Endothelial cell of umbilical vein (primary cell): ENCODE measurements at regions not wholly inside any gene's neighbourhood (a gene's known extent, or its start where the extent isn't known, plus 50 kb on each side); places are given as distances from the start of the nearest gene placed in this dataset.

ENCODE experiments used
- BruUV-seq: library from RNA; stranded (reverse); fragments of 400-500 nt; replicated peaks from 2 replicates; lab custom pipeline; 2021; lab: Mats Ljungman, UMichigan
- CTCF ChIA-PET: fragments of 300-600, 350-600 bp; sonication (Branson Sonifier 250); formaldehyde crosslinking; loops from one replicate; lab custom pipeline; 2021; ENCODE audit warnings: antibody characterized with exemption, inconsistent platforms; lab: Charles Lee
- POLR2A ChIA-PET: fragments of 300-600, 350-600 bp; sonication (Branson Sonifier 250); formaldehyde crosslinking; loops from one replicate; lab custom pipeline; 2021; ENCODE audit warnings: antibody characterized with exemption, inconsistent platforms; lab: Charles Lee
- DNase-seq: peaks from one replicate; pipeline ENCODE4 v3.0.0-alpha.2; 2011; ENCODE audit warnings: low read depth, low spot score
- FAIRE-seq: peaks from 2 replicates; lab custom pipeline; 2011; peaks lifted over from hg19 to GRCh38; lab: Jason Lieb, UNC
- H2AFZ ChIP-seq: 2 replicates; pipeline ENCODE4 v1.6.0; 2012; ENCODE audit warnings: low read depth, low read length, control low read depth, inconsistent platforms
- H3K27ac ChIP-seq: 2 replicates; pipeline ENCODE4 v1.5.1; 2011; ENCODE audit warnings: low read depth, mild to moderate bottlenecking, control low read depth, low read length, moderate library complexity; ENCODE audit not compliant: insufficient read depth
- H3K27me3 ChIP-seq, 2 experiments: 2 replicates each; pipeline versions ENCODE4 v1.6.0 to v1.6.1; 2011; ENCODE audit warnings: low read length in 2 of 2, mixed read lengths in 1 of 2; ENCODE audit not compliant: control insufficient read depth in 2 of 2, insufficient read depth in 2 of 2
- H3K36me3 ChIP-seq, 2 experiments: 2 replicates in 1 of 2; 3 replicates in 1 of 2; pipeline ENCODE4 v1.5.1; 2011; ENCODE audit warnings: low read length in 2 of 2, mild to moderate bottlenecking in 1 of 2, moderate library complexity in 1 of 2; ENCODE audit not compliant: control insufficient read depth in 2 of 2, insufficient read depth in 2 of 2; ENCODE audit errors: extremely low read depth in 1 of 2
- H3K4me1 ChIP-seq: 3 replicates; pipeline ENCODE4 v1.5.1; 2011; ENCODE audit warnings: mild to moderate bottlenecking, low read length; ENCODE audit not compliant: control insufficient read depth, insufficient read depth; ENCODE audit errors: extremely low read depth
- H3K4me2 ChIP-seq: 2 replicates; pipeline ENCODE4 v1.6.1; 2011; ENCODE audit warnings: low read length, control low read depth, mixed read lengths; ENCODE audit not compliant: insufficient read depth
- H3K4me3 ChIP-seq, 3 experiments: fragments of 200-600 bp in 1 of 3; sonication (generic), shearing (Covaris generic) in 1 of 3; replicated peaks in 1 of 3; 2 replicates each; pipeline ENCODE4 v1.5.1; 2011 to 2016; ENCODE audit warnings: control low read depth in 3 of 3, low read length in 3 of 3, mild to moderate bottlenecking in 2 of 3, inconsistent platforms in 1 of 3, low read depth in 1 of 3, moderate library complexity in 1 of 3; ENCODE audit not compliant: insufficient read depth in 1 of 3
- H3K79me2 ChIP-seq: 2 replicates; pipeline ENCODE4 v1.6.0; 2012; ENCODE audit warnings: low read length, inconsistent platforms; ENCODE audit not compliant: control insufficient read depth, insufficient read depth
- H3K9ac ChIP-seq: replicated peaks from 2 replicates; pipeline ENCODE3; 2011; ENCODE audit warnings: low read length, control low read depth; ENCODE audit not compliant: insufficient read depth; ENCODE audit errors: extremely low read depth
- H3K9me1 ChIP-seq: replicated peaks from 3 replicates; pipeline ENCODE4 v1.6.0; 2011; ENCODE audit warnings: mild to moderate bottlenecking, low read length; ENCODE audit not compliant: control insufficient read depth, insufficient read depth; ENCODE audit errors: extremely low read depth
- H3K9me3 ChIP-seq: replicated peaks from 2 replicates; pipeline ENCODE4 v1.5.1; 2012; ENCODE audit warnings: low read length, inconsistent platforms; ENCODE audit not compliant: control insufficient read depth, insufficient read depth
- H4K20me1 ChIP-seq: replicated peaks from 2 replicates; pipeline ENCODE3; 2011; ENCODE audit warnings: mild to moderate bottlenecking, low read length; ENCODE audit not compliant: control insufficient read depth, insufficient read depth; ENCODE audit errors: extremely low read depth
- EZH2 ChIP-seq: IDR thresholded peaks from 2 replicates; pipeline ENCODE4 v1.6.1; 2012; ENCODE audit warnings: borderline replicate concordance, low read depth, mild to moderate bottlenecking, moderate library complexity, low read length, inconsistent platforms; ENCODE audit not compliant: severe bottlenecking
- FOS ChIP-seq: IDR thresholded peaks from 2 replicates; pipeline ENCODE4 v1.6.1; 2011; ENCODE audit warnings: mild to moderate bottlenecking, low read length, moderate library complexity, borderline replicate concordance; ENCODE audit not compliant: insufficient read depth
- GATA2 ChIP-seq: IDR thresholded peaks from 2 replicates; pipeline ENCODE4 v1.7.0; 2011; ENCODE audit warnings: low read depth, mild to moderate bottlenecking, moderate library complexity, mixed read lengths, low read length; ENCODE audit not compliant: insufficient read length, insufficient read depth
- JUN ChIP-seq: IDR thresholded peaks from 2 replicates; pipeline ENCODE4 v1.6.1; 2011; ENCODE audit warnings: borderline replicate concordance, low read depth; ENCODE audit not compliant: insufficient read length, insufficient read depth
- MYC ChIP-seq: IDR thresholded peaks from one replicate; pipeline ENCODE4 v1.6.1; 2011; ENCODE audit warnings: mild to moderate bottlenecking, low read depth, low read length
- POLR2A ChIP-seq: IDR thresholded peaks from 2 replicates; pipeline ENCODE4 v1.6.1; 2012; ENCODE audit warnings: low read depth, mild to moderate bottlenecking, control low read depth, low read length
- POLR2AphosphoS5 ChIP-seq: IDR thresholded peaks from 2 replicates; pipeline ENCODE4 v1.6.1; 2012; ENCODE audit warnings: low read depth, mild to moderate bottlenecking, control low read depth, low read length, moderate library complexity; ENCODE audit not compliant: insufficient read depth
- dilution Hi-C: fragments of 300-500 bp; cut with MboI; formaldehyde crosslinking; loops from one replicate; pipeline ENCODE4 v1.15.0; 2019; ENCODE audit warnings: low sequenced_read_pairs; ENCODE audit not compliant: extremely low pct_ligation_motif_present
- intact Hi-C: fragments of 100-400 bp; cut with micrococcal nuclease; formaldehyde crosslinking; loops from one replicate; pipeline ENCODE4 v1.10.0; 2022
- TF ChIP-seq, protein P1 (sequence below): IDR thresholded peaks from 2 replicates; pipeline ENCODE4 v1.6.1; 2011; ENCODE audit not compliant: insufficient read depth, insufficient read length
- TF ChIP-seq, protein P2 (sequence below), 2 donors: IDR thresholded peaks; 1 replicate in 1 of 2; 2 replicates in 1 of 2; pipeline ENCODE4 v1.5.1; 2011; ENCODE audit warnings: low read length in 2 of 2, mild to moderate bottlenecking in 2 of 2, moderate library complexity in 2 of 2, control low read depth in 1 of 2, inconsistent platforms in 1 of 2, low read depth in 1 of 2; ENCODE audit not compliant: insufficient read depth in 1 of 2; ENCODE audit errors: extremely low read depth in 1 of 2

DNA sequence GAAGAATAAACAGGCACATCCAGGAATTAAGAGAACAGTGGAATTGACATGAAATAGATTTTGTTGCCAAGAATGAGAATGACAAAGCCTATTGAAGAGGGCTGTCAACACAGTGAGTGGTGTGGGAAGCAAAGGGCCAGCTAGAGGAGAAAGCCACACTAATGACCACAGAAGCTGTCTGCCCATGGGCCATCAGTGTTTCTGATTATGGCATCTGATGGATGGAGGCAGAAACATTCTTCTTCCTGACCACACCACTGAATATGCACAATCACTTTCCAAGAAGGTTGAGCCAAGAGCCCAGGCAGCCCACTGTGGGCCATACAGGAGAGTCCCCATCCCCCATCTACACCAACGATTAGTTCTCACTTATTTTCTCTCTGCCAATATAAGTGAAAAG lies 146.0 kb upstream of the SH3BP4 start:
- H3K27me3 ChIP-seq: peaks cover 9 to 26% of the 10 kb centered on the region in 2 experiments
- BruUV-seq: no TSS peak
- dilution Hi-C loops: no loop called here
- intact Hi-C loops: no loop called here
- no peak overlapping the region for H3K4me2 ChIP-seq
- H3K9ac ChIP-seq: no peak overlapping the region
- no peaks in the 10 kb centered on the region for H3K4me1 ChIP-seq
- H3K4me3 ChIP-seq: no peak overlapping the region
- no peaks in the 10 kb centered on the region for H3K9me1 ChIP-seq
- ChIA-PET CTCF (no interaction called here), POLR2A (no interaction called here)
- no peak overlapping the region for H2AFZ ChIP-seq
- FAIRE-seq (no peak), DNase-seq (no peak)
- no peaks in the 10 kb centered on the region for H3K79me2 ChIP-seq
- H3K27ac ChIP-seq: no peak overlapping the region
- TF ChIP-seq GATA2 (no peak), FOS (no peak), EZH2 (no peak), POLR2AphosphoS5 (no peak), MYC (no peak), JUN (no peak), POLR2A (no peak)
- TF ChIP-seq, protein P1, sequence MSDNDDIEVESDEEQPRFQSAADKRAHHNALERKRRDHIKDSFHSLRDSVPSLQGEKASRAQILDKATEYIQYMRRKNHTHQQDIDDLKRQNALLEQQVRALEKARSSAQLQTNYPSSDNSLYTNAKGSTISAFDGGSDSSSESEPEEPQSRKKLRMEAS: no peak
- TF ChIP-seq, protein P2, sequence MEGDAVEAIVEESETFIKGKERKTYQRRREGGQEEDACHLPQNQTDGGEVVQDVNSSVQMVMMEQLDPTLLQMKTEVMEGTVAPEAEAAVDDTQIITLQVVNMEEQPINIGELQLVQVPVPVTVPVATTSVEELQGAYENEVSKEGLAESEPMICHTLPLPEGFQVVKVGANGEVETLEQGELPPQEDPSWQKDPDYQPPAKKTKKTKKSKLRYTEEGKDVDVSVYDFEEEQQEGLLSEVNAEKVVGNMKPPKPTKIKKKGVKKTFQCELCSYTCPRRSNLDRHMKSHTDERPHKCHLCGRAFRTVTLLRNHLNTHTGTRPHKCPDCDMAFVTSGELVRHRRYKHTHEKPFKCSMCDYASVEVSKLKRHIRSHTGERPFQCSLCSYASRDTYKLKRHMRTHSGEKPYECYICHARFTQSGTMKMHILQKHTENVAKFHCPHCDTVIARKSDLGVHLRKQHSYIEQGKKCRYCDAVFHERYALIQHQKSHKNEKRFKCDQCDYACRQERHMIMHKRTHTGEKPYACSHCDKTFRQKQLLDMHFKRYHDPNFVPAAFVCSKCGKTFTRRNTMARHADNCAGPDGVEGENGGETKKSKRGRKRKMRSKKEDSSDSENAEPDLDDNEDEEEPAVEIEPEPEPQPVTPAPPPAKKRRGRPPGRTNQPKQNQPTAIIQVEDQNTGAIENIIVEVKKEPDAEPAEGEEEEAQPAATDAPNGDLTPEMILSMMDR (IDR thresholded peaks at IDR 0.05; ENCODE audit: extremely low read depth in 1 of 2, insufficient read depth in 1 of 2, low read depth in 1 of 2, low read length in 2 of 2): no peak
- no peaks in the 10 kb centered on the region for H4K20me1 ChIP-seq
- no peaks in the 10 kb centered on the region for H3K36me3 ChIP-seq
- no peaks in the 10 kb centered on the region for H3K9me3 ChIP-seq
